ENCODE measurements at regions not wholly inside any gene's neighbourhood (a gene's known extent, or its start where the extent isn't known, plus 50 kb on each side); places are given as distances from the start of the nearest gene placed in this dataset.

DNA sequence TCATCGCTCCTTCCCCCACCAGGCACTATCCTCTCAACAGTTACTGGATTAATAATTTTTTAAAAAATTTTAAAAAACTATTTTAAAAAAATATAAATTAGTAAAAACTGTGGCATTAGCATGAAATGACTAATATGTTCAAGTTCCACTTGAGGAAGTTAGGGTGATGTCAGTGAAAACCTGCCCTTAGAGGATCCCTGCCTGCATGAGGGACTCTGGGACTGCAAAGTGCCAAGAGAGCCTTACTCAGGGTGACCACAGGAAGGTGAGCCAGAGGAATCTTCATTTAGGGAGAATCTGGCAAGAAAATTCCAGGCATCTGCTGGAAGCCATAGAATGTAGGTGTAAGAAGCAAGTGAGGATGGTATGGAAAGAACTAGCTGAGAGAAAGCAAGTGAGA is 157.7 kb upstream of the BCL6 start:
- Histone ChIP-seq H3K79me2 (ENCODE audit: insufficient read depth, low read length) (no peaks in the 10 kb centered on the region), H3K4me3 (replicated peaks in 1 of 3; ENCODE audit: low read depth in 2 of 3, low read length in 3 of 3) (no peak overlapping the region), H3K4me1 (ENCODE audit: control insufficient read depth in 1 of 2, insufficient read depth in 2 of 2, low read length in 2 of 2) (no peaks in the 10 kb centered on the region), H3K27ac (ENCODE audit: low read depth in 1 of 2, low read length in 2 of 2) (no peak overlapping the region), H3K27me3 (ENCODE audit: control insufficient read depth in 2 of 2, insufficient read depth in 2 of 2, low read length in 2 of 2) (no peaks in the 10 kb centered on the region), H3K4me2 (replicated peaks; ENCODE audit: extremely low read depth, low read length, poor library complexity, severe bottlenecking) (no peak overlapping the region), H3K9me3 (replicated peaks in 1 of 2; ENCODE audit: control insufficient read depth in 1 of 2, insufficient read depth in 1 of 2, low read length in 2 of 2) (no peaks in the 10 kb centered on the region), H3K9ac (ENCODE audit: insufficient read depth, low read length, poor library complexity, severe bottlenecking) (no peak overlapping the region), H3K36me3 (replicated peaks in 1 of 2; ENCODE audit: control insufficient read depth in 1 of 2, insufficient read depth in 2 of 2, low read length in 2 of 2) (no peaks in the 10 kb centered on the region), H2AFZ (ENCODE audit: insufficient read depth, low read depth, low read length, poor library complexity, severe bottlenecking) (no peak overlapping the region), H4K20me1 (ENCODE audit: insufficient read depth, low read length) (no peaks in the 10 kb centered on the region)
- intact Hi-C loops (cut with micrococcal nuclease), result no loop called here
- Mint-ChIP-seq H3K9me3 (peaks cover 0 to 3% (median 0%) of the 10 kb centered on the region in 7 donors), H3K27me3 (ENCODE audit: low read depth in 3 of 3) (peaks cover 0 to 2% (median 0%) of the 10 kb centered on the region in 3 donors), H3K4me3 (no peak overlapping the region), H3K4me1 (no peaks in the 10 kb centered on the region), H3K27ac (no peak overlapping the region), H3K36me3 (no peaks in the 10 kb centered on the region)
- peak; percentile 34 to 58 (median 45) for DNase-seq
- no CpG with 5 or more reads among the region's 1 CpG for WGBS (ENCODE audit: insufficient coverage)
- TF ChIP-seq, protein P1, sequence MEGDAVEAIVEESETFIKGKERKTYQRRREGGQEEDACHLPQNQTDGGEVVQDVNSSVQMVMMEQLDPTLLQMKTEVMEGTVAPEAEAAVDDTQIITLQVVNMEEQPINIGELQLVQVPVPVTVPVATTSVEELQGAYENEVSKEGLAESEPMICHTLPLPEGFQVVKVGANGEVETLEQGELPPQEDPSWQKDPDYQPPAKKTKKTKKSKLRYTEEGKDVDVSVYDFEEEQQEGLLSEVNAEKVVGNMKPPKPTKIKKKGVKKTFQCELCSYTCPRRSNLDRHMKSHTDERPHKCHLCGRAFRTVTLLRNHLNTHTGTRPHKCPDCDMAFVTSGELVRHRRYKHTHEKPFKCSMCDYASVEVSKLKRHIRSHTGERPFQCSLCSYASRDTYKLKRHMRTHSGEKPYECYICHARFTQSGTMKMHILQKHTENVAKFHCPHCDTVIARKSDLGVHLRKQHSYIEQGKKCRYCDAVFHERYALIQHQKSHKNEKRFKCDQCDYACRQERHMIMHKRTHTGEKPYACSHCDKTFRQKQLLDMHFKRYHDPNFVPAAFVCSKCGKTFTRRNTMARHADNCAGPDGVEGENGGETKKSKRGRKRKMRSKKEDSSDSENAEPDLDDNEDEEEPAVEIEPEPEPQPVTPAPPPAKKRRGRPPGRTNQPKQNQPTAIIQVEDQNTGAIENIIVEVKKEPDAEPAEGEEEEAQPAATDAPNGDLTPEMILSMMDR (IDR thresholded peaks at IDR 0.05), result no peak

DNA sequence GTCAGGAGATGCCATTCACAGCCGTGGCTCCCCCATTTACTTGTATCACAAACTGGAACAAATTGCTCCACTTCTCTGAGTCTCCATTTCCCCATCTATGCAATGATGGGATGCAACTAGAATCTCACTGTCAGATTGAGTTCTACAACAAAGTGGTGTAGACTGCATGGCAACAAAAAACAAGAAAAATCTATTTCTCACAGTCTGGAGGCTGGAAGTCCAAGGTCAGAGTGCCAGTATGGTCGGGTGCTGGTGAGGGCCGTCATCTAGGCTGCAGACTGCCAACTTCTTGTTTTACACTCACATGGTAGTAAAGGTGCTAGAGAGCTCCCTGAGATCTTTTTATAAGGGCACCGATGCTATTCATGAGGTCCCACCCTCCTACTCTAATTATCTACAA is 158.4 kb upstream of the BCL6 start:
- Mint-ChIP-seq H3K36me3 (no peaks in the 10 kb centered on the region), H3K9me3 (peaks cover 0 to 3% (median 0%) of the 10 kb centered on the region in 7 donors), H3K27ac (no peak overlapping the region), H3K4me3 (no peak overlapping the region), H3K27me3 (ENCODE audit: low read depth in 3 of 3) (no peaks in the 10 kb centered on the region), H3K4me1 (no peaks in the 10 kb centered on the region)
- intact Hi-C loops (cut with micrococcal nuclease), result no loop called here
- Histone ChIP-seq H3K4me2 (replicated peaks; ENCODE audit: extremely low read depth, low read length, poor library complexity, severe bottlenecking) (no peak overlapping the region), H4K20me1 (ENCODE audit: insufficient read depth, low read length) (no peaks in the 10 kb centered on the region), H3K9ac (ENCODE audit: insufficient read depth, low read length, poor library complexity, severe bottlenecking) (no peak overlapping the region), H3K79me2 (ENCODE audit: insufficient read depth, low read length) (no peaks in the 10 kb centered on the region), H3K27ac (ENCODE audit: low read depth in 1 of 2, low read length in 2 of 2) (no peak overlapping the region), H3K27me3 (ENCODE audit: control insufficient read depth in 2 of 2, insufficient read depth in 2 of 2, low read length in 2 of 2) (no peaks in the 10 kb centered on the region), H2AFZ (ENCODE audit: insufficient read depth, low read depth, low read length, poor library complexity, severe bottlenecking) (no peak overlapping the region), H3K4me1 (ENCODE audit: control insufficient read depth in 1 of 2, insufficient read depth in 2 of 2, low read length in 2 of 2) (no peaks in the 10 kb centered on the region), H3K4me3 (replicated peaks in 1 of 3; ENCODE audit: low read depth in 2 of 3, low read length in 3 of 3) (no peak overlapping the region), H3K9me3 (replicated peaks in 1 of 2; ENCODE audit: control insufficient read depth in 1 of 2, insufficient read depth in 1 of 2, low read length in 2 of 2) (no peaks in the 10 kb centered on the region), H3K36me3 (replicated peaks in 1 of 2; ENCODE audit: control insufficient read depth in 1 of 2, insufficient read depth in 2 of 2, low read length in 2 of 2) (no peaks in the 10 kb centered on the region)
- DNase-seq, result no peak
- TF ChIP-seq, protein P1 (IDR thresholded peaks at IDR 0.05), result no peak
- 100% methylated on average over 3 of the region's 4 CpGs for WGBS (ENCODE audit: insufficient coverage)

Data from CD14-positive monocyte (primary cell).